ENCODE measurements at regions not wholly inside any gene's neighbourhood (a gene's known extent, or its start where the extent isn't known, plus 50 kb on each side); places are given as distances from the start of the nearest gene placed in this dataset.

DNA sequence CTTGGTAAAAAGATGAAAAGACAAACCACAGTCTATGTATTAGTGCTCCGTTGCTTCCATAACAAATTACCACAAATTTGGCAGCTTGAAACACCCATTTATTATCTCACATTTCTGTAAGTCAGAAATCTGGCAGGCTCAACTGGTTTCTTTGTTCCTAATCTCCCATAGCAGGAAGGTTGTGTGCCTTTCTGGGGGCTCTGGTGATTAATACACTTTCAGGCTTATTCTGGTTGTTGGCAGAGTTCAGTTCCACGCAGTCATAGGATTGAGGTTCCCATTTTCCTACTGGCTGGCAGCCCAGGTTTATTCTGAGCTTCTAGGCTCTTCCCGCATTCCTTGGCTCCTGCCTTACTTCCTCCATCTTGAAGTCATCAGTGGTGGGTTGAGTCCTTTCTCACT, 189.3 kb downstream of the ANAPC1 start:
- 13 to 28% methylated on average over 3 of the region's 3 CpGs for WGBS, 2 donors
- H3K9me3 ChIP-seq, result peaks cover 0 to 16% (median 5%) of the 10 kb centered on the region in 3 donors
- intact Hi-C loops (cut with DNase I), result no loop called here
- no peak for DNase-seq
- H3K4me3 ChIP-seq, result no peak overlapping the region
- TF ChIP-seq CTCF (IDR thresholded peaks at IDR 0.05) (no peak), POLR2A (IDR thresholded peaks at IDR 0.05) (no peak)
- no peaks in the 10 kb centered on the region for H3K36me3 ChIP-seq
- H3K27ac ChIP-seq, result peak overlapping the region; percentile 19 to 80 (median 70)
- H3K27me3 ChIP-seq, result no peaks in the 10 kb centered on the region
- H3K4me1 ChIP-seq, result peaks cover 16 to 59% (median 19%) of the 10 kb centered on the region in 3 donors

DNA sequence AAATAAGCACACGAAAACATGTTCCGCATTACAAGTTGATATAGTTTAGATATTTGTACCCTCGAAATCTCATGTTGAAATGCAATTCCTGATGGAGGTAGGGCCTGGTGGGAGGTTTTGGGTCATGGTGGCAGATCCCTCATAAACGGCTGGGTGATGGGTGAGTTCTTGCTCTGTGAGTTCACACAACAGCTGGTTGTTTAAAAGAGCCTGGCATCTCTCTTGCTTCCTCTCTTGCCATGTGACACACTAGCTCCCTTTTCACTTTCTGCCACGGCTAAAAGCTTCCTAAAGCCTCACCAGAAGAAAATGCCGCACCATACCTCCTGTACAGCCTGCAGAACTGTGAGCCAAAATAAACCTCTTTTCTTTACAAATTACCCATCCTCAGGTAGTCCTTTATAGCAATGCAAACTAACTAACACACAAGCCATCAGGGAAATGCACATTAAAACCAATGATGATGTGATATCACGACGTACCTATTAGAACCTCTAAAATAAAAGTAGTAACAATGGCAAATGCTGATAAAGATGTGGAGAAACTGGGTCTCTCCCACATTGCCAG, 188.5 kb downstream of the ANAPC1 start:
- Histone ChIP-seq H3K36me3 (no peaks in the 10 kb centered on the region), H3K9me3 (peaks cover 0 to 16% (median 5%) of the 10 kb centered on the region in 3 donors), H3K4me3 (no peak overlapping the region), H3K27ac (peak overlapping the region; percentile 25 to 80 (median 70)), H3K4me1 (peaks cover 16 to 55% (median 19%) of the 10 kb centered on the region in 3 donors), H3K27me3 (no peaks in the 10 kb centered on the region)
- TF ChIP-seq CTCF (IDR thresholded peaks at IDR 0.05) (no peak), POLR2A (IDR thresholded peaks at IDR 0.05) (no peak)
- 87 to 90% methylated on average over 8 of the region's 8 CpGs for WGBS, 2 donors
- DNase-seq, result no peak
- intact Hi-C loops (cut with DNase I), result no loop called here

GRCh38 chr2:111696226-111696625, 187.8 kb downstream of the ANAPC1 start:
- Histone ChIP-seq H3K9me3 (peaks cover 0 to 16% (median 5%) of the 10 kb centered on the region in 3 donors), H3K36me3 (no peaks in the 10 kb centered on the region), H3K27ac (peak overlapping the region; percentile 58 to 80 (median 67)), H3K4me1 (peaks cover 16 to 55% (median 19%) of the 10 kb centered on the region in 3 donors), H3K27me3 (no peaks in the 10 kb centered on the region), H3K4me3 (no peak overlapping the region)
- WGBS, 2 donors, result 31 to 50% methylated on average over 2 to 3 of the region's 3 CpGs
- DNase-seq, result no peak
- TF ChIP-seq CTCF (IDR thresholded peaks at IDR 0.05), result no peak
- TF ChIP-seq POLR2A (IDR thresholded peaks at IDR 0.05), result no peak
- intact Hi-C loops (cut with DNase I), result no loop called here

DNA sequence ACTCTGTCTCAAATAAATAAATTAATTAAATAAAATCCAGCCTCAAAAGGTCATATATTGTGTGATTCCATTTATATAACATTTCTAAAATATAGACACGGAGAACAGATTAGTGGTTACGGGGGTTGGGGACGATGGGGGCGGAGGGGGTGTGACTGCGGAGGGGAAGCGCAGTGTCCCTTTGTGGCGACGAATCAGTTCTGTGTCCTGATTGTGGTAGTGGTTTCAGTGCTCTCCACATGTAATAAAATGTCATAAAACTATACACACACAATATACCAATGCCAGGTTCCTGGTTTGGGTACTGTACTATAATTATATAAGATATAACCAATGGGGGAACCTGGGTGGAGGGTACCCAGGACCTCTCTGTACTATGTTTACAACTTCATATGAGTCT, 186.4 kb downstream of the ANAPC1 start:
- Histone ChIP-seq H3K27ac (peak overlapping the region in 2 of 4 donors; percentile 80), H3K9me3 (peaks cover 0 to 16% (median 5%) of the 10 kb centered on the region in 3 donors), H3K27me3 (no peaks in the 10 kb centered on the region), H3K4me3 (no peak overlapping the region), H3K4me1 (peaks cover 20 to 59% (median 28%) of the 10 kb centered on the region in 3 donors), H3K36me3 (no peaks in the 10 kb centered on the region)
- WGBS, 2 donors, result 88 to 89% methylated on average over 8 of the region's 8 CpGs
- no peak for DNase-seq
- TF ChIP-seq CTCF (IDR thresholded peaks at IDR 0.05) (no peak), POLR2A (IDR thresholded peaks at IDR 0.05) (no peak)
- intact Hi-C loops (cut with DNase I), result no loop called here

GRCh38 chr2:111698089-111698488, 185.9 kb downstream of the ANAPC1 start:
- TF ChIP-seq POLR2A (IDR thresholded peaks at IDR 0.05) (no peak), CTCF (IDR thresholded peaks at IDR 0.05) (no peak)
- H3K4me1 ChIP-seq, result peaks cover 22 to 64% (median 30%) of the 10 kb centered on the region in 3 donors
- no peaks in the 10 kb centered on the region for H3K27me3 ChIP-seq
- WGBS, 2 donors, result 82 to 85% methylated on average over 4 of the region's 4 CpGs
- DNase-seq, result no peak
- H3K27ac ChIP-seq, result peak overlapping the region in 3 of 4 donors; percentile 80
- intact Hi-C loops (cut with DNase I), result no loop called here
- H3K4me3 ChIP-seq, result no peak overlapping the region
- peaks cover 0 to 16% (median 5%) of the 10 kb centered on the region in 3 donors for H3K9me3 ChIP-seq
- H3K36me3 ChIP-seq, result no peaks in the 10 kb centered on the region

All from esophagus squamous epithelium (tissue), 5 donors.